ENCODE measurements at regions not wholly inside any gene's neighbourhood (a gene's known extent, or its start where the extent isn't known, plus 50 kb on each side); places are given as distances from the start of the nearest gene placed in this dataset.

DNA sequence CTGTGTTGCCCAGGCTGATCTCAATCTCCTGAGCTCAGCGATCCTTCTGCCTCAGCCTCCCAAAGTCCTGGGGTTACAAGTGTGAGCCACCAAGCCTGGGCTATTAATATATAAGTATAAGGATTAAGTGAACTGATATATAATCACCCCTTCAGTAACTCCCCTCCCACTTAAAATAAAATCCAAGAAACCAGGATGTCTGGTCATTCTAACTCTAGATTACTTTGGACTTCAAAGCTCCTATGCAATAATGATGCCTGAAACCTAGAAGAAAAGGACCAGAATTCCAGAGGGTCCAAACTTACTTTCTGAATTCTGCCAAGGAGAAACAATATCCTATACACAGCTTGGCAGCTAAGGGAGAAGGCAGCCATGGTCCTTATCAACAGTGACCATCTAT, 206.8 kb upstream of the ZNF217 start:
- TF ChIP-seq, protein P1, sequence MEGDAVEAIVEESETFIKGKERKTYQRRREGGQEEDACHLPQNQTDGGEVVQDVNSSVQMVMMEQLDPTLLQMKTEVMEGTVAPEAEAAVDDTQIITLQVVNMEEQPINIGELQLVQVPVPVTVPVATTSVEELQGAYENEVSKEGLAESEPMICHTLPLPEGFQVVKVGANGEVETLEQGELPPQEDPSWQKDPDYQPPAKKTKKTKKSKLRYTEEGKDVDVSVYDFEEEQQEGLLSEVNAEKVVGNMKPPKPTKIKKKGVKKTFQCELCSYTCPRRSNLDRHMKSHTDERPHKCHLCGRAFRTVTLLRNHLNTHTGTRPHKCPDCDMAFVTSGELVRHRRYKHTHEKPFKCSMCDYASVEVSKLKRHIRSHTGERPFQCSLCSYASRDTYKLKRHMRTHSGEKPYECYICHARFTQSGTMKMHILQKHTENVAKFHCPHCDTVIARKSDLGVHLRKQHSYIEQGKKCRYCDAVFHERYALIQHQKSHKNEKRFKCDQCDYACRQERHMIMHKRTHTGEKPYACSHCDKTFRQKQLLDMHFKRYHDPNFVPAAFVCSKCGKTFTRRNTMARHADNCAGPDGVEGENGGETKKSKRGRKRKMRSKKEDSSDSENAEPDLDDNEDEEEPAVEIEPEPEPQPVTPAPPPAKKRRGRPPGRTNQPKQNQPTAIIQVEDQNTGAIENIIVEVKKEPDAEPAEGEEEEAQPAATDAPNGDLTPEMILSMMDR (IDR thresholded peaks at IDR 0.05), result no peak
- TF ChIP-seq POLR2A (IDR thresholded peaks at IDR 0.05), result no peak

All from body of pancreas (tissue), 4 donors.